SH-SY5Y (cell line): ENCODE measurements at regions not wholly inside any gene's neighbourhood (a gene's known extent, or its start where the extent isn't known, plus 50 kb on each side); places are given as distances from the start of the nearest gene placed in this dataset.

Experiments used
- GATA2 ChIP-seq: IDR thresholded peaks from 2 replicates; pipeline ENCODE4 v1.6.1; 2011; ENCODE audit warnings: mild to moderate bottlenecking, low read depth, low read length
- GATA3 ChIP-seq: IDR thresholded peaks from 2 replicates; pipeline ENCODE4 v1.6.1; 2011; ENCODE audit warnings: low read depth, mild to moderate bottlenecking, low read length, moderate library complexity

DNA sequence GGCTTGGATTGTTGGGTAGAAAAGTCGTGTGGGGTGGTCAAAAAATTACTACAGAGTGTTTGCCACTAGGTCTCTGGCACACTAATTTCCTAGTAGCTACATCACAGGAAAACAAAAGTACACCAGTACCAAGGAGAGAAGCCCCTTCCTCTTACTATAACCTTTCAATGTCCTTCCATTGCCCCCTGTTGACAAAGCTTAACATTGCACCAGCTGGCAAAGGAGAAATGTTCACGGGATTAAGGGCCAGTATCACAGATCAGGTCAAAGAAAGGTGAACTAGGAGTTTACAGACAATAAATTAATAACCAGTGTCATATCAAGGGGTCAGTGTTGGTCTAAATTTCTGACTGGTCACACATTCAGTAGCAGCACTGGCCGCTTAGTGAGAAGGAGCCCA, 1139.6 kb upstream of the FAM98A start:
- TF ChIP-seq GATA3 (no peak), GATA2 (no peak)
